GM19239 (cell line): ENCODE measurements at regions not wholly inside any gene's neighbourhood (a gene's known extent, or its start where the extent isn't known, plus 50 kb on each side); places are given as distances from the start of the nearest gene placed in this dataset.

Experiments
- DNase-seq: peaks from one replicate; pipeline ENCODE4 v3.0.0; 2011; ENCODE audit warnings: low spot score; ENCODE audit not compliant: insufficient read length
- FAIRE-seq: peaks from 2 replicates; lab custom pipeline; 2011; peaks lifted over from hg19 to GRCh38; lab: Jason Lieb, UNC

DNA sequence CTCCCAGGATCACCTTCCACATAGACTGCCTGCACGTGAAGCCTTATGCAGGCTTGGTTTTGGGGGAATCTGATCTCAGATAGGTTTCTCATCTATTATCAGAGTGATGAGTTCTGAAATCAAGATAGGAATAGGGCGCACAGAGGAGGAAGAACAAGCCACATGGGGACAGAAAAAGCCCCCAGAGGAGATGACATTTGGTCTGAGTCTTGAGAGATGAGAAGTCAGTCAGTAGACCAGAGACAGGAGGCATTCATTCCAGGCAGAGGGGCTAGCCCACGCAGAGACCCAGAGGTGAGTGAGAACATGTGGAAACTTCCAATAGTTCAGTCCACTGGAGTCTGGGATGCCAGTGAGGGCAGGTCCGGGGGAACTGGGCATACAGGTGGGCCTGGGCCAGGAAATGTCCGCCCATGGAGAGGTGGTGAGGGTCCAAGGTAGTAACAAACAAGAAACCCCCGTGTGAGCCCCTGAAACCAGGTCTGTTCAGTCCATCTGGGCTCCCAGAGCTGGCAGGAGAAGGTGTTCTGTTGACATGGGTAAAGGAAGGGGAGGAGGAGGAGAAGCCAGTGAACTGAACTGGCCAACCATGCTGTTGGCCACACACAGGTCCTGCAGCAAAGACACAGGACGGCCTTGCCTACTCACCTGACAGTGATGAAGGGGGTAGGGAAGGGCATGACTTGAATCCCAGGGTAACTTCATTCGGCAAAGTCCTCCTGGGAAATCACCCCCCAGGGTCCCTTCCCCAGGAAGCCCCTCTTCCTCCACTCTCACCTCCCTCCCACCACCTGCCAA is 69.3 kb upstream of the SMNDC1 start:
- no peak for FAIRE-seq
- DNase-seq: no peak

DNA sequence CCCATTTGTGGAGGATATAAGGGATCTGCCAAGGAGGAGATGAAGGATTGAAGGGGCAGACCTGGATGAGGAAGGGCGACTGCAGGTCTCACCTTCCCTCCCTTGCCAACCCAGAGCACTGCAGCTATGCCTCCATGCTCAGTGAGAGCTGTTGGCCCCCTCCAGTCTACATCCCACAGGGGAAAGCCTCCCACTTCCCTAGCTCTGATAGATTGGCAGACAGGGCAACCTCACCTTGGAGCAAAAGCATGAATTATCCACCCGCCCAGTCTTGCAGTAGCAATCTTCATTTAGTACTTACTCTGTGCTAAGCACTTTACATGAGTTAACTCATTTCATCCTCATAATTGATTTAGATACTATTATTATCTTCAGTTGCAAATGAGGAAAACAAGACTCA is 70.4 kb upstream of the SMNDC1 start:
- FAIRE-seq (no peak), DNase-seq (no peak)

DNA sequence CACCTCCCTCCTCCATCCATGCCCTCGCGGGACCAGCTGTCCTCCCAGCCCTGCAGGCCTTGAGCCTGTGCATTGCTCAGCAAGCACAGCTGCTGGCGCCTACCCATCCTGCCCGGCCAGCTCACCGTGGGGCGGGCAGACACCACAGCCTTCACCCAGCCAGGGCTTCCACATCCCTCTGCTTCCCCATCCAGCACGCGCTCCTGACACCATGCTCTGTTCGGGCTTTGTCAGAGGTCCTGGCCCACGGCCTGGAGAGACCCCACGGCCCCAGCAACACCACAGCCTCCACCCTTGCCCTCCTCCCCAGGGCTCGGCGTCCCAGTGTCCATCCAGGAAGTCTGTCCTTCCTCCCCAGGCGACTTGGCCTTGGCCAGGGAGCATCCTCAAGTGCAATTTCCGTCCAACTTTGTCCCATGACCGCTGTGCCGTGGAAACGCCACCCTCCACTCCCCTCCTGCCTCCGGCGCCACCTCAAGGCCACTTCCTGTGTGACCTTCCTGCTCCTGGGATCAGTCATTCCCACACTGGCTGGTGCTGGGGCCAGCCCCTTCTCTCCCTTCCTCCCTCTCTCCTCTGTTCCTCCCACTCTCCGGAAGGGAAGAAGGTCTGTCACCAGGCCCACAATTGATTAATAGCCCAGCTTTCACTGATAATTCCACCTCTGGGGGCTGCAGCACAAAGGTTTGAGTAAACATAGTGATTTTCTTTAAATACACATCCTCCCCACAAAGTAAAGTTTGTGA is 71.5 kb upstream of the SMNDC1 start:
- DNase-seq (no peak), FAIRE-seq (no peak)

DNA sequence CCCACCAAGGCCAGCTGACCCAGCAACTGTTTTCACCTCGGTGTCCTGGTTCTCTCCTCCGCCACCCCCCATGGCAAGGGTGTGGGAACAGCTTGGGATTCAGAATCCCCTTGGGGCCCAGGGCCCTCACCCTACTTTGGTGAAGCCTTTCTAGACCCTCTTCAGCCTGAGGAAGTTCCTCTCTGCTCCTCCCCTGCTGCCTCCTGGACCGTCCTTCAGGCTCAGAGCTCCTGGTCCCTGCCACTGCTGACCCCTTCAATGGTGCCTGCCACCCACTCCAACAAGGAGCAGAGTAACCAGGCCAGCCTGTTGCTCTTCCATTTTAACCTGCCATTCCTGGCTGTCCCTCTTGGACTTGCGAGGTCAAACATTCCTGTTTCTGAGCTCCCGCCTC is 72.0 kb upstream of the SMNDC1 start:
- DNase-seq: no peak
- FAIRE-seq: no peak

DNA sequence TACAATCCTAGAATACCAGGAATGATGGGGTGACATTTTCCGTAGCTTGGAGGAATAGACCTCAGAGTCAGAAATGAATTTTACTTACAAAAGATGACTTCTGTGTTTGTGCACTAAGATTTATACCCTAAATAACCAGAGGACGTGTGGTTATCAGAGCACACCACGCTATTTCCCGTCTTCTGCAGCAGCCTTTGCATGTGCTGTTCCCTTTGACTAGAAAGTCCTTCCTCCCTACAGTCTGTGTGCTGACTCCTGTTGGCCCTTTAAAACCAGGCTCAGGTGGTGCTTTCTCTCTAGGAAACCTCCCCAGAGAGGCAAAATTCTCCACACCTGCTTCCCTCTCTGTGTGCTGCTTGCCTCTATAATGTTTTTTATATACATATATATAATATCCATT is 73.3 kb upstream of the SMNDC1 start:
- FAIRE-seq (no peak), DNase-seq (no peak)

DNA sequence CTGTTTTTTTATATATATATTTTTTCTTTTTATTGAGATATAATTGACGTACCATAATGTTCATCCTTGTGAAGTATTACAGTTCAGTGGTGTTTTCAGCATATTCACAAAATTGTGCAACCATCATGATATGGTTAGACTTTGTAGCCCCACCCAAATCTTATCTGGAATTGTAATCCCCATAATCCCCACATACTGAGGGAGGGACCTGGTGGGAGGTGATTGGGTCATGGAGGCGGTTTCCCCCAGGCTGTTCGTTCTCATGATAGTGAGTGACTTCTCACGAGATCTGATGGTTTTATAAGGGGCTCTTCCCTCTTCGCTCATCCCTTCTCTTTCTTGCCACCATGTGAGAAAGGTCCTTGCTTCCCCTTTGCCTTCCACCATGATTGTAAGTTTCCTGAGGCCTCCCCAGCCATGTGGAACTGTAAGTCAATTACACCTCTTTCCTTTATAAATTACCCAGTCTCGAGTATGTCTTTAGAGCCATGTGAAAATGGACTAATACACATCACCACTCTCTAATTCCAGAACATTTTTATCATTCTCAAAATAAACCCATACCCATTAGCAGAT is 73.9 kb upstream of the SMNDC1 start:
- FAIRE-seq: no peak
- DNase-seq: no peak

DNA sequence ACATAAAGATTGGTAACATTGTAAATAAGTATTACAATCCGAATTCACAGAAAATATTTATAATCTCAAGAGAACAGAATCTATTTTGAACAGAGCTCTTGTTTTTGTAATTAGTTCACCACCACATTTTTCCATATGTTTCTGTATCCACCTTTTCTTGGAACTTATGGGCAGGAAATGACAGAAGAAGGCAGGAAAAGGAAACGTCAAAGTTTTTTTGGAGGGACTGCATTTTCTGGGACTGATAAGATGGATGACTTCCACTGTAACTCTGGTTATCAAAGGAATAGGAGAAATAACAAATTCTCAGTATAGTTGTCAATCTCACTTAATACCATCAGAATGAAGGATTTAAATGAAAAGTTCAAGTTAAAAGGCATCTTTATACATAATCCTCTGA is 75.1 kb upstream of the SMNDC1 start:
- peak; percentile 62 for FAIRE-seq

DNA sequence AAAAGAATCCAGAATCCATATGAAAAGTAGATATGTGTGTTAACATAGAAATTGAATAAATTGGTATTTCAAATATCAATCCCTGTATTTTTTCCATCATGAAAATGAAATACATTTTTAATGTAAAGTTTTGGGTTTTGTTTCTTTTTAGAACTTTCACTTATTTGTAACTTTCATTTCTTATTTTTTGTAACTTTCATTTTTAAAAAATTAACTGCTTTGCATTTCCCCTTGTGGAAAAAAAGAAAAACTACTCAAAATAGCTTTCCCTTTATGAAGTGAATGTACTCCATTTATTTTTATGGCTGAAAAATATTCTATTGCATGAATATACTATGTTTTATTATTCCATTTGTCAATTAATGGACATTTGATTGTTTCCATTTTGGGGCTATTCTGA is 75.6 kb upstream of the SMNDC1 start:
- DNase-seq: no peak
- FAIRE-seq: no peak

More for the DNA sequence above, 75.1 kb upstream of the SMNDC1 start:
- DNase-seq: no peak

DNA sequence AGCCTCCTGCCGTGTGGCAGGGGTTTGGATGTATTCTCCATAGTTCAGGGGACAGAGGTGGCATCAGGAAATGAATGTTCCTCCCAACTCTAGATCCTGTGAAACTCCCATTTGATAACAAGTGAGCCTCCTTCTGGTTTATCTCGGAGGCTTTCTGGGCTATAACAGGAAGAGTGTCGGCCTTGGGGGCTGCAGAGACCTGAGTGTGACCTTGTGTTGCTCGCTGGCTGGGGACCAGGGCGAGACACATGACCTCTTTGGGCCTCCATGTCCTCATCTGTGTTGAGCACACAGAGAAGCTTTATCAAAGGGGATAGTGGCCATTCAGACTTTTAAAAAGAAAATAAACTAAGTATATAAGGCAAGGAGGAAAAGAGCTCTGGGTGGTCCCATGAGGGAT is 78.0 kb upstream of the SMNDC1 start:
- DNase-seq (no peak), FAIRE-seq (no peak)

DNA sequence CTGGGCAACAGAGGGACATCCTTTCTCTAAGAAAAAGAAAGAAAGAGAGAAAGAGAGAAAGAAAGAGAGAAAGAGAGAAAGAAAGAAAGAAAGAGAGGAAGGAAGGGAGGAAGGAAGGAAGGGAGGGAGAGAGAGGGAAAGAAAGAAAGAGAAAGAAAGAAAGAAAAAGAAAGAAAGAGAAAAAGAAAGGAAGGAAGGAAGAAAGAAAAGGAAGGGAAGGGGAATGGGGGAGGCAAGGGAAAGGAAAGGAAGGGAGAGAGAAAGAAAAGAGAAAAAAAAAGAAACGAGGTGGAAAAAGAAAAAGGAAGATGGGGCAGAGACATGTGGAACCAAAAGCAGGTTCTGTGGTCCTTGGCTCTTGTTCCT is 82.9 kb upstream of the SMNDC1 start:
- DNase-seq (no peak), FAIRE-seq (no peak)

DNA sequence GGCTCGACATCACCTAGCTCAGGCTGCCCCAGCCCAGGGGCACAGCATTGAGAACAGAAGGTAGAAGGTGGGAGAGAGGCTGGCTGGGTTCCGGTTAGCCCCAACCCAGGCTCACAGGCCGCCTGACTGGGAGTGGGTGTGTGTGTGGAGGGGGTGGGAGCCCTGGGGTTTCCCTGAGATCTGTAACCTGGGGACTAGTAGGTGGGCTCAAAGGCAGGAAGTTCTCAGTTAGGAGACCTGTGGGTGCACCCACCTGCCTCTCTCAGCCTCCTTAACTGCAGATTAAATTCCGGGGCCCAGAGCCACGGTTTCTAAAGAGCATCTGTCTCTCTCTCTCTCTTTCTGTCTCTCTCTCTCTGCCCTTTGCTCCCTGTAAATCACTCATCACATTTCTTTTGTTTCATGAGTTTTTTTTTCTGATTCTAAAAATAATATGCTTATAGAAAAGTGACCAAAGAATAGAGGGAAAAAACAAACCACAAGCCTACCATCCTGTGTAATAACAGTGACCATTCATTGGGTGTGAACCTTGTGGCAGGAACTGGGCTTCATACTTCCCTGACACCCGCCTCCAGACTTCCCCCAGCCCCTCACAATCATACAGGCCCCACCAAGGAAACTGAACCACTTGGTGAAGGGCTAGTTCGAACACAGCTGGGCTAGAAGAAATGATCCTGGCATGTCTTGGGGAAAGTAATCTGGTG is 83.4 kb upstream of the SMNDC1 start:
- FAIRE-seq: peak; percentile 97
- DNase-seq: peak; percentile 54

DNA sequence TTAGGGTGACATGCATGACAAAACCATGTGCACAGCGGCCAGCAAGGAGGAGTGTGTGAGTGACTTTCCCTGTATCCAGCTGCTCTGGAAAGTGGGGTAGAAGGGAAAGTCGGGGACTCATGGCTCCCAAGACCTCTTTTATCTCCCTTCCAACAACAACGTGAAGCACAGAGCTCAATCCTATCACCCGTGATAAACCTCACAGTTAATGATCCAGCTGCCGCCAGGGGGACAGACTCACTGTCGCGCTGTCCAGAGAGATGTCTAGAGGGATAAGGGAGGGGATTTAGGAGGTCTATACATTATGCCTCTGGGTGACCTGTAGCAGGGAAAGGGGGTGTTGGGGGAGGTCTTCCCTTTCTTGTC is 84.0 kb upstream of the SMNDC1 start:
- FAIRE-seq: no peak
- DNase-seq: no peak

DNA sequence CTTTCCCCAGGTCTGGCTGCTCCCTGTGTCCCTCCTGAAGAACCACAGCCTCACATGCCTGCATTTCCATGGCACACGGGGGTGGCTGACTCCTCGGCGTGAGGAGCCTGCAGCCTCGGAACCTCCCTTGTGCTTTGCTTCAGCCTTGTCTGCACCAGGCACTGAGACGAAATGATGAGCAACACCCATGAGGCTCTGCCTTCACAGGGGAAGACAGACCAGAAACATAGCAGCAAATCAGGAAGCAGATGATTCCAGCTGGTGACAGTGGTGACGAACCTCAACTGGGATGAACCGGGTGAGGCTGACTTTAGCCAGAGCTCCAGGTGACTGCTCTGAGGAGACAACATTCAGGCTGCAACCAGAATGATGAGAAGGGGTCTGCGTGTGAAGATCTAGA is 84.5 kb upstream of the SMNDC1 start:
- no peak for FAIRE-seq
- no peak for DNase-seq

DNA sequence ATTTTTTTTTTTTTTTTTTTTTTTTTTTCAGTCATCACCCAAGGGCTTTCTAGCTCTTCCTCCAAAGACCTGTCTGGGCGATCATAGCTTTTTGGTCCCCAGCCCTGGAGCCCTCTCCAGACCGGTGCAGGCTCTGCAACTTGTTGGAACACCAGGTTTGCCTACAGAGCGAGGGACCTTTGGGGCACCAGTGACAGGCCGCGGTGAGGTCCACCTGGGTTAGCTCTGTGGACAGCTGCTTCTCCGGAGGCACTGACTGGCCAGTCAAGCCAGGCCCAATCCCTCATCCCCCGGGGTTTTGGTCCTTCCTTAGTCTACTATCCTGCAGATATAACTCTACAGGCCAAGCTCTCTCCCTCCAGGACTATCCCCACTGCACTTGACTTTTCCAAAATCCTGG is 86.8 kb upstream of the SMNDC1 start:
- FAIRE-seq: no peak
- no peak for DNase-seq

DNA sequence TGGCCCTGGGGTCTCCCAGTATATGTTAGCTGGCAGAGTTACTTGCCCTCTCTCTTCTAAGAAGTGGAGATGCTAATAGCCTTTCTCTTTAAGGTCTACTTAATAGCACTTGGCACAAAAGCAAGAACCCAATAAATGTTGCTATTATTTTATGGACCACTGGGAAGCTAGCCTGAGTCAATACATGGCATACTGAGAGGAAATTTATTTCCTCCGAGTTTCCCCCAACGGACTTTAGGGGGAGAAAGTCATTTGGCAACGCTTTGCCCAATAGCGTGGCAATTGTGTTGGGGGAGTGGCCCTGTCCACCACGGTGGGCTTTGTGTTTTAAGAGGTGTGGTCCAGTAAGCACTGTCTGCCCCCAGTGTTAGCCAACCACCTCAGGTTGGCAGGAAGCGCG is 87.4 kb upstream of the SMNDC1 start:
- DNase-seq (no peak), FAIRE-seq (no peak)

DNA sequence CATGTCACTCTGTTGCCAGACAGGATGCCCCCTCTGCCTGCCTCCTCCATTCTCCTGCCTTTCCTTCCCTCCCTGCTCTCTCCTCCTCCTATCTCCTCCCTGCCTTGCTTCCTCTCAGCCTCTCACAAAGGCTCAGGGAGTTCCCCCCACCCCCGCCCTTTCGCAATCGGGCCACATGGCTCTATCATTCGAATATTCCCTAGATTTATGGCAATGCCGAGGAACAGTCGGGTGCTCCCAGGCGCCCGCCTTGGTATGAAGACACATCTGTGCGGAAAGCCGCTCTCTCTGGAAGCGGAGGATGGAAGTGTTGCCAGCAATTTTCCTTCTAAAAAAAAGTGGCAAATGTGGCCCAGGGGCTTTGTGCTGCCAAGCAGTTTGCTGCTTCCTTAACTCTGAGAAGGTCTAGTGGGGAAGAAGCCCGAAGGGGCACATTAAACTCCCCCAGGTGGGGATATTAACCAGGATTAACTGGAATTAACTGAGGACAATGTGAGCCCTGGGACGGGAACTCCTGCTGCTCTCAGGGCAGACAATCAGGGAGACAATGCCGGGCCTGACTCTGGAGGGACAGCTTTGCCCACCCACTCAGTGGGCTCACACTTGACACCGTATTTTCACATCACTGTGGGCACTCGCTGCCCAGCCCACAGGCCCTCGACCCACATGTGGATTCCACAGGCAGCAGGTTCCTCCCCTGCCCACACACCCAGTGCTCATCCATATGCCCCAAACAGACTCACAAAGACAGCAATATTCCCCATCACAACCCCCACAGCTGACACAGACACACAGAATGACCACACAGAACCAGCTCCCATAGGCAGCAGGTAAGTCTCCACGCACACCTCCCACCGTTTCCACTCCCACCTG is 88.4 kb upstream of the SMNDC1 start:
- no peak for FAIRE-seq

DNA sequence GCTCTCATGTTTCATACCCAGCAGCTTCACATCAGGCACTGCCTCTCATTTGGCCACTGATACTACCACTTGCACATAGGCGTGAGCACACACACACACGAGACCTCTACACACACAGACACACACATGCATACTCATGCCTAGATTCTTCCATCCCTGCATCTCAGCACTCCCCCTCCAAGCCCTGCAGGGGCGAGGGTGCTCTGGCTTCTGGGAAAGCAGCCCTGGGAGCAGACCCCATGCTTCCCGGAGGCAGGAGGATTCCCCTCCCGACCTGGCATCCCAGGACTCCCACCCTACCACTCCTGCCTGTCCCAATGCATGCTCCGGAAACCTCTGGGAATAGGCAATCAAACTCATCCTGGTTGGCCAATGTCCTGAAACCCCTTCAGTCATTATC is 89.1 kb upstream of the SMNDC1 start:
- no peak for DNase-seq
- FAIRE-seq: no peak

More for the DNA sequence above, 88.4 kb upstream of the SMNDC1 start:
- no peak for DNase-seq

DNA sequence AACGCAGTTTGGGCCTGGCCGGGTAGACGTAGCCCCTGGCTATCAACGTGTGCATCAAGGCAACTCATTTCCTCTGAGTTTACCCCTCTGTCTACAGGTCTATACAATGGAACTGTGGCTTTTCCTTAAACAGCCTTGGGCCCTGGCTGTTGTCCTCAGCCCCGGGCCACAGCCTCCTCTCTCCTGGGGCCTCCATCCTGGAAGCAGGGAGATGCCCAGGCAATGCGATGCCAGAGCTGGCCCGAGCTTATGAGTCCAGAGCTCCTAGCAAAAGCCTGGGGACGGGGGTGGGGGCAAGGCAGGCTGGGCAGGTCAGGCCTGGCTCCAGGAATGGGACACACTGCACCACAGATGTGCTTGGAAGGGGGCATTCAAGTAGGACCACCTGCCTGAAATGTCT is 89.6 kb upstream of the SMNDC1 start:
- FAIRE-seq: no peak
- no peak for DNase-seq

DNA sequence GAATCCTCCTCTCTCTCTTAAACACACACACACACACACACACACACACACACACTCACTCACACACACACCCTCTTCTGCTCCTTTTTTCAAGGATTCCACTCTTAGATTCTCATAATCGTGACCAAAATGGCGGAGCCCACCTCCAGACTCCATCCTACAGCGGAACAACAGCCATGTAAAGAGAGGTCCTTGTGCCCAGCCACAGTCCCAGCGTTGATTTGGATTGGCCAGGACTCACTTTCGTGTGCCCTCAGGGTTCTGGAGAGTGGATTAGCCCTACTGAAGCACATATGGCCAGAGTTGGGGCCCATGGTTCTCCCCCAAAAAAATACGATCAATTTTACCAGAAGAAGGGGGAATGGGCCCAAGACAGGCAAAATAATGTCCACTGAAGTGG is 90.2 kb upstream of the SMNDC1 start:
- FAIRE-seq: no peak
- DNase-seq: no peak
